HG03432 (cell line): ENCODE measurements at regions not wholly inside any gene's neighbourhood (a gene's known extent, or its start where the extent isn't known, plus 50 kb on each side); places are given as distances from the start of the nearest gene placed in this dataset.
A peak's percentile ranks its signal among the peaks of the same experiment; 100 is the strongest.

Source experiments
- ATAC-seq: cut with Tn5 transposase; IDR thresholded peaks from one replicate; pipeline ENCODE4 v1.9.1; 2021; ENCODE audit warnings: mild to moderate bottlenecking, moderate library complexity; ENCODE audit not compliant: unreplicated experiment

DNA sequence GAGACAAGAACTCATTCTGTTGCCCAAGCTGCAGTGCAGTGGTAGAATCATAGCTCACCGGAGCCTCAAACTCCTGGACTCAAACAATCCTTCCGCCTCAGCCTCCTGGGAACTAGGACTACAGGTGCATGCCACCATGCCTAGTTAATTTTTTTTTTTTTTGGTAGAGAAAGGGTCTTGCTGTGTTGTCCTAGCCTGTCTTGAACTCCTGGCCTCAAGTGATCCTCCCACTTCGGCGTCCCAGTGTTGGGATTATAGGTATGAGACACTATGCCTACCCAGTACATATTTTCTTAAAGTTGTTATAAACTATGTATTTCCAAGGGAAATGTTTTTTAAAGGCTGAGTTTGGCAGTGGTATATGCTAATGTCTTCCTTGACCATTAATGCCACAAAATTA is 412.6 kb downstream of the KLF12 start:
- no peak for ATAC-seq

DNA sequence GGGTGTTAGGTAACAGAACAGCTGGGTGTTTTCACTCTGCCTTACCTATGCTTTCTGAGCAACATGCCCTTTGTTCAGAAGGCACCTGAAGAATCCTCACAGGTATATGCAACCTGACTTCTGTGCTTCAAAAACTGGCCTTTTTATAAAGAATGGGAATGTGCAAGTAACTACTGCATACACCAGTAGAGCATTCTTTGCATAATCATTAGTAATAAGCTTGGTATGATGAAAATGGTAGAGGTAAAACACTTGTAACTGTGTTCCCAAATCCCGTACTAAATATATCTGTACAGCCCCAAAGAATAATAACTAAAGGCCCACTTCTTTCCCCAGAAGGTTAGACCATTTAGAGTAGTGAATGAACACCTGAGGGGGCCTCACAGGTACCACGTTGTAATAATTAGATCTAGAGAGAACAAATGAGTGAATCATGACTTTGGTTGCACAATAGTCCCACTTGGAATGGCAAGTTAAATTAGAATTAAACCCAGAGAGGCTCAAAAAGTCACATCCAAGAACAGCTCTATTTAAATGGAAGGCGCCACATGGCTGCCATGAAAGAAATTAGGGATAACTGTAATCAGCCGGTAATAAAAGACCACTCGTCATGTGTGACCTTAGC is 413.9 kb downstream of the KLF12 start:
- no peak for ATAC-seq

DNA sequence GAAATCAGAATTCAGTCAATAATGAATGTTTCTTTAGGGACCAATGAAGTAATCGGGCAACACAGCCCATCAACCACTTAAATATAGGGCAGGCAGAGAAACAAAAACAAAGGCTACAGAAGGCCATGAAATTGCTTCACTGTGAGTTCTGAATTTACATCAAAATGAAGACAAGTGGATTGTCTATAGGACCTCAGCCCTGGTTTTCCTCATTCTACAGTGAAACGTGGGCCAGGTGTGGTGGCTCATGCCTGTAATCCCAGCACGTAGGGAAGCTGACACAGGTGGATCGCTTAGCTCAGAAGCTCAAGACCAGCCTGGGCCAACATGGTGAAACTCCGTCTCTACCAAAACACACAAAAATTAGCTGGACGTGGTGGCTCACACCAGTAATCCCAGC is 416.0 kb downstream of the KLF12 start:
- no peak for ATAC-seq

DNA sequence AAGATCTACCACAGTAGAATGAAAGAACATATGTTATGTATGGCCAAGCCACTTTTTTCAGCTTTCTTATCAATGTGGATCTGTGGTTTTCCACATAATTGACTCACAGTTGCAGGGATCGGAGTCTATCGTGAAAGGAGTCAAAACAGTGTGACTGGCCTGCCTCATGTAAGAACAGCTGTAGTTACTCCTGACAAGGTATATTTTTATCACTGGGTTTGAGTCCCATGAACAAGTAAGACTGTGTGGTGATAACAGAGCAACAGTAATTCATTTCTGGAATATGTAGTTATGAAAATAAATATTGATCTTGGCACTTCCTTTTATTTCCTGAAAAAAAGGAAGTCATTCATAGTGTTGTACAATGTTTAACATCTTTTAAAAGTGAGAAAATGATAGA is 416.6 kb downstream of the KLF12 start:
- no peak for ATAC-seq

DNA sequence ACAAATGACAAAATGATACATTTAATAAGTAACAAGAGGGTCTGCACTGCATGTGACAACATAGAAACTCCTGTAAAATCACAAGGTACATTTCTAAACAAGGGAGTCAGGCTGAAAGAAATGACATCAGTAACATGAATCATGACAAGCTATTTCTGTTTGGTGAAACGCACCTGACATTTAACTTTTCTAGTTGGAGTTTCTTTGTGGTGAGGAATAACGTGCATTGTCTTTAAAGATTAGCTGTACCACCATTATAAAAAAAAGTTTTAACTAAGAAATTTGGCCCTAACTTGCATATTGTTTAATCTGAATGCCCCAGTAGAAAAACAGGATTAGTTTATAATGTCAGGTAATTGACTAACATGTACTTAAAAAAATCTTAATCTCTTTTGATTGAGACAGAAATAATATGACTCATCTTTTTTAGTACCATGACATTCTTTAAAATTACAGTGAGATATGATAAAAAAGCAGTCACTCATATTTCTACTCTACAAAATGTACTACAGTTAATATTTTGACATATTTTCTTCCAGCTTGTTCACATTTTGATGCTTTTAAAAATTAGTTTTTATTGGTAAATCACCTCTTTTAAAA is 418.2 kb downstream of the KLF12 start:
- peak; percentile 69 for ATAC-seq

GRCh38 chr13:73715114-73715910 is 418.9 kb downstream of the KLF12 start:
- peak; percentile 90 for ATAC-seq

DNA sequence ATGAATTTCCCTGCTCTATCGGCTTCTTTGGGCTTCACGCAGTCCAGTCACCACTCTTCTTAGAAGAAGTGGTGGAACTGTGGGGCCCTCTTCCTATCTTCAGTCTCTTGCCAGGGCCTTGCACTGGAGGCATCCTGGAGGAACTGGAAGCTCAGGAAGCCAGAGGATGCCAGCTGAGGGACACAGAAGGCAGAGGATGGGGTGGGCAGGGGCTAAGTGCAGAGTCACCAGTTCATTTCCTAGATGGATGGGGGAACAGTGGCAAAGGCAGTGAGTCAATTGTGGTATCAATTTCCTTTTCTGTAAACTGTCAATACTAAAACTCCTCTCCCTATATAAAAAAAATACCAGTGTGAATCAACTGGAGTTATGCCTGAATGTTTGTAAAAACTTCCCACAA is 419.7 kb downstream of the KLF12 start:
- no peak for ATAC-seq

GRCh38 chr13:73708393-73708985 is 425.7 kb downstream of the KLF12 start:
- peak; percentile 93 for ATAC-seq

DNA sequence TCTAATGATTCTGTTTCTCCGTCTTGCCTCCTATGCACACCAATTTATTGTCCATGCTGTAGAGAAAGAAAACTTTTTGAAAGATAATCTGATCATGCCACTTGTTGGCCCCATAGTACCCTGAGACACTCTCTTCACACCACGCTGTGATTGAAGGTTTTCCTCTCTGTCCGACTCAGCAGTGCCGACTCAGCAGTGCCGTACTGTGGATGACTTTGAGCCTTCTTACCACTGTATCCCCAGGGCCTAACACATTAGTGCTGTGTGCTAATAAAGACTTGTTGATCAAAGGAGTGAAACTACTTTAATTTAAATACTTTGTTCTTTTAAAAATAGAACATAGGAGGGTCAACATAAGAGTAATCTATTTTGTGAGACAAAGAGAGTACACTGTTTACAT is 429.6 kb downstream of the KLF12 start:
- ATAC-seq: no peak

DNA sequence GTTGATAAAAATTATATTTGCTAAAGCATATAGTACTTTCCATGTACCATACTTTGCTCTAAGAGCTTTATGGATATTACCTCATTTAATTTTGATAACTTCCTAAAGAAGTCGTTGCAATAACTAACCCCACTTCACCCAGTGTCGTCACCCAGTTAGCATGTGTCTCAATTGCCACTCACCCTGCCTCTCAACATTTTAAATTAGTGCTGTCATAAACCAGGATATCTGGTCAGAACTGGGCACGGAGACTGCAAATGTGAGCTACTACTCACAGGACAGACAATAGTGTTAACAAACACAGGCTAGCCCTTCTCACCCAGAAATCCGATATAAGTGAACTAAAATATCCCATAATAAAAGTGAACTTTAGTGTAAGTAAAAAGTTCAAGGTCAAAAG is 430.6 kb downstream of the KLF12 start:
- ATAC-seq: no peak

- peak; percentile 94 for ATAC-seq
Observed at GRCh38 chr13:73702419-73703071, 431.7 kb downstream of the KLF12 start.

- no peak for ATAC-seq
Observed at GRCh38 chr13:73701160-73701559, 433.0 kb downstream of the KLF12 start.

- no peak for ATAC-seq
Observed at GRCh38 chr13:73698859-73699258, 435.3 kb downstream of the KLF12 start.

DNA sequence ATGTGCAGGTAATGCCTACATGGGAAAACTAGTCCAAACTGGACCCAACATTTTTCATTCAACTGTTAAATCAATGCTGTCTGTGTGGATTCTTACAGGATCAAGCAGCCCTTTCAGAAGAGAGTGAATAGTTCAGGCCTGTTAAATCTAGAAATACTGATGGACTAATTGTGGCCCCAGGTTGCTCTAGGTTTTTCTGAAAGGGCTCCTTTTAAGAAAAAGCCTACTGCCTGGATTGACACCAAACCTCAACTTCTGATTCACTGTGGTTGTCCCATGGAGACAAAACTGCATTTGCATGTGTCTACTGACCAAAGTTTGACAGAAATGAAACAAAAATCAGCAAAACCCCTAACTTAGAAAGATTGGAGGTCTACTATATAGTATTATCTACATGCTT is 437.0 kb downstream of the KLF12 start:
- ATAC-seq: no peak

DNA sequence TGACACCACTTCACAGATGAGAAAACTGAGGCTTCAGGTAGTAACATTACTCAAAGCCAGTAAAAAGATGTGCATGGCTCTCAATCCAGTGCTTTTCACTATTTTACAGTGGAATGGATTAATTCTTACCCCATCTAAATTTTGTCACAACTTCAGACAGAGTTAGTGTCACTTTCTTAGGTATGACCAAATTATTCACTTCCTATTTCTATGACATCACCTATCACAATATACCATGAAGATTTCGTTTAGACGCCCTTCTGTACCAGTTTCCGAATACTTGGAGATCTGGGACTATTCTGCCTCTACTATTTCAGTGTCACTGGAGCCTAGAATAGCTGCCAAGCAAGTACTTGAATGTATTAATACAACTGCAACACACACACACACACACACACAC is 437.5 kb downstream of the KLF12 start:
- ATAC-seq: no peak

GRCh38 chr13:73696271-73696670 is 437.9 kb downstream of the KLF12 start:
- no peak for ATAC-seq

DNA sequence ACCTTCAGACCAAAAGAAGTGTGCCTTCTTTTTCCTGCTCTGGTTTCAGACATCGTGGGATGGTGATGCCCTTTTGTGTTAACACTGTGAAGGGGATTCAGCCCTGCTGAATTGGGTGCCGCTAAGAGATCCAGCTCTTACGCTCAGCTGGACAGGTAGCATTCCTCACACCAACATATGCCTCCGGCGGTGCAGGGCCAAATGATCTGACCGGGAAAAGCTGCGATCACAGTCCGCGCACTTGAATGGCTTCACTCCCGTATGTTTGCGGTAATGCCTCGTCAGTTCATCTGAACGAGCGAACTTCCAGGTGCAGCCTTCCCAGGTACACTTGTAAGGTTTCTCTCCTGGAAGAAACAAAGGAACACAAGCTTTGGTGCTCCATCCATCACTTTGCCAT is 438.9 kb downstream of the KLF12 start:
- no peak for ATAC-seq

- no peak for ATAC-seq
Observed at GRCh38 chr13:73693215-73693614, 441.0 kb downstream of the KLF12 start.

GRCh38 chr13:73691891-73692290 is 442.3 kb downstream of the KLF12 start:
- ATAC-seq: no peak

DNA sequence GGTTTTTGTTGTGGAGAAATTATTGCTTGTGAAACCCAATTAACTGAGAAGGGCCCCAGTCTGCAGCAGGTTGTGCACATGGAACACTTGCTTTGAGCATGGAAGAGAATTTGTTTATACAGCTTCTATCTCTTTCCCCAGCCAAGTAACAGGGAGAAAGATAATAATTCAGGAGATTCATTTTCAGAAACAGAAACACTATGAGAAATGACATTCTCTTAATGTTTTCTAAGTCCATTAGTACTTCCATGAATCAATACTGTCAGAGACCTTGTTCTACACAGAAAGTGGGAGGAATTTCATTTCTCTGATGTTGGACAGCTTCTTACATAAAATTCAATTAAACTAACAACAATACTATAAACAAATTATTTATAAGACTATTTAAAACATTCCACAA is 446.3 kb downstream of the KLF12 start:
- ATAC-seq: no peak

DNA sequence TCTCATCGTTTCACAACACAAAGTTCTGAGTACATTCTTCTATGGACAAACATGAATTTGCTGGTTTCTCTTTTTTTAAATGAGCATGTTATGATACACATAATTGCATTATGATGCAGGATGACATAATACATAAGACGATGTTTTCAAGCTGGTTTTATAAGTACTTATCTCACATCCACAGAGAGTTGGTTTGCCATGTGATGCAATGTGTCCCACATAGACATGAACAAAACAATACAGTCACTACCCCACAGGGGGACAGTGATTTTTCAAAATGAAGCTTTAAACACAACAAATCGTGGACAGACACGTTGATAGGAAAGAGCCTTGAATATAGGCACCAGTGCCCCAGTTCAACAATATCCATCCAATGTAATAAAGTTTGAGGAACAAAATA is 447.1 kb downstream of the KLF12 start:
- no peak for ATAC-seq
